ENCODE measurements at regions not wholly inside any gene's neighbourhood (a gene's known extent, or its start where the extent isn't known, plus 50 kb on each side); places are given as distances from the start of the nearest gene placed in this dataset.

DNA sequence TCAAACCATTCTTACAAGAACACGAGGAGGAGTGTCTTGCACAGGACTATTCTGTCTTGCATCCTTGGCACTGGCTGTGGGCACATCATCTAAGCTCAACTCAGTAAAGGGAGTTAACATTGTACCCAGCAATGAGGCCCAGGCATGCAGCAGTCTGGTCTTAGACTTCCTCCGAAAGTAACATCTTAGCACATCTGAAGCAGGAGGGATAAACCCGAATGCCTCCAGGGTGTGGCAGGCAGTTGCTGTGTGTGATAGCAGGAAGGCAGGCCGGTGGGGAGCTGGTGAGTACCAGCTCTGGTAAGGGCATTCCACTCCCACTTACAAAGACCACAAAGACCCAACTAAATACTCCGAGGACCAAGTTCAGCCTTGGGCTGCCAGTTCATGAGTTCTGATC is 206.3 kb downstream of the TSN start:
- ATAC-seq (ENCODE audit: insufficient number of reproducible peaks, low FRiP score, low read depth) (no peak), DNase-seq (ENCODE audit: low spot score) (no peak)
- Histone ChIP-seq H3K4me1 (ENCODE audit: control insufficient read depth in 1 of 2, low read depth in 2 of 2) (no peaks in the 10 kb centered on the region), H3K27ac (no peak overlapping the region), H3K9me3 (no peaks in the 10 kb centered on the region), H3K4me3 (no peak overlapping the region), H3K36me3 (no peaks in the 10 kb centered on the region), H3K27me3 (replicated peaks; ENCODE audit: insufficient read depth) (no peaks in the 10 kb centered on the region)
- TF ChIP-seq, protein P1, sequence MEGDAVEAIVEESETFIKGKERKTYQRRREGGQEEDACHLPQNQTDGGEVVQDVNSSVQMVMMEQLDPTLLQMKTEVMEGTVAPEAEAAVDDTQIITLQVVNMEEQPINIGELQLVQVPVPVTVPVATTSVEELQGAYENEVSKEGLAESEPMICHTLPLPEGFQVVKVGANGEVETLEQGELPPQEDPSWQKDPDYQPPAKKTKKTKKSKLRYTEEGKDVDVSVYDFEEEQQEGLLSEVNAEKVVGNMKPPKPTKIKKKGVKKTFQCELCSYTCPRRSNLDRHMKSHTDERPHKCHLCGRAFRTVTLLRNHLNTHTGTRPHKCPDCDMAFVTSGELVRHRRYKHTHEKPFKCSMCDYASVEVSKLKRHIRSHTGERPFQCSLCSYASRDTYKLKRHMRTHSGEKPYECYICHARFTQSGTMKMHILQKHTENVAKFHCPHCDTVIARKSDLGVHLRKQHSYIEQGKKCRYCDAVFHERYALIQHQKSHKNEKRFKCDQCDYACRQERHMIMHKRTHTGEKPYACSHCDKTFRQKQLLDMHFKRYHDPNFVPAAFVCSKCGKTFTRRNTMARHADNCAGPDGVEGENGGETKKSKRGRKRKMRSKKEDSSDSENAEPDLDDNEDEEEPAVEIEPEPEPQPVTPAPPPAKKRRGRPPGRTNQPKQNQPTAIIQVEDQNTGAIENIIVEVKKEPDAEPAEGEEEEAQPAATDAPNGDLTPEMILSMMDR (IDR thresholded peaks at IDR 0.05), result no peak

DNA sequence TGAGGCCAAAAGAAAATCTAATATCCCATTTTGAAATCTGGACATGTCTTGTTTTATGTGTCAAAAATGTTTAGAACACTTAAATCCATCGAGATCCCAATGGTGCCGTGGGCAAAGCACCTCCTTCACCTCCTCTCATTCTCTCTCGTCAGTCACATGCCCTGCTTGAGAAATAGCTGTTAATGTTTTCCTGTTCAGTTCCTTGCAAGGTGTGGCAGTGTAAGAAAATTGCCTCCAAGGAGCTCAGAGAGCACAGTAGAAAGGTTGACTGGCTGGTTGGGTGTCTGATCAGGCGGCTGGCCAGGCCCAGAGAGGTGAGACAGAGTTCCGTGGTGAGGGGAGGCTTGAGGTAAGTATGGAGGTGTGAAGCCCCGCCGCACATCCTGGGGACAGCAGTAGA is 210.2 kb downstream of the TSN start:
- H3K27me3 ChIP-seq (replicated peaks; ENCODE audit: insufficient read depth), result no peaks in the 10 kb centered on the region
- H3K4me1 ChIP-seq (ENCODE audit: control insufficient read depth in 1 of 2, low read depth in 2 of 2), result peaks cover 12 to 23% of the 10 kb centered on the region in 2 donors
- TF ChIP-seq, protein P1 (IDR thresholded peaks at IDR 0.05), result no peak
- H3K36me3 ChIP-seq, result no peaks in the 10 kb centered on the region
- no peaks in the 10 kb centered on the region for H3K9me3 ChIP-seq
- DNase-seq (ENCODE audit: low spot score) (no peak), ATAC-seq (ENCODE audit: insufficient number of reproducible peaks, low FRiP score, low read depth) (no peak)
- no peak overlapping the region for H3K27ac ChIP-seq
- no peak overlapping the region for H3K4me3 ChIP-seq

GRCh38 chr2:121966663-121967062 is 211.2 kb downstream of the TSN start:
- TF ChIP-seq, protein P1 (IDR thresholded peaks at IDR 0.05), result no peak
- Histone ChIP-seq H3K4me1 (ENCODE audit: control insufficient read depth in 1 of 2, low read depth in 2 of 2) (peaks cover 12 to 23% of the 10 kb centered on the region in 2 donors), H3K9me3 (no peaks in the 10 kb centered on the region), H3K27ac (no peak overlapping the region), H3K4me3 (no peak overlapping the region), H3K27me3 (replicated peaks; ENCODE audit: insufficient read depth) (no peaks in the 10 kb centered on the region), H3K36me3 (no peaks in the 10 kb centered on the region)
- no peak for DNase-seq (ENCODE audit: low spot score)
- ATAC-seq (ENCODE audit: insufficient number of reproducible peaks, low FRiP score, low read depth), result no peak

DNA sequence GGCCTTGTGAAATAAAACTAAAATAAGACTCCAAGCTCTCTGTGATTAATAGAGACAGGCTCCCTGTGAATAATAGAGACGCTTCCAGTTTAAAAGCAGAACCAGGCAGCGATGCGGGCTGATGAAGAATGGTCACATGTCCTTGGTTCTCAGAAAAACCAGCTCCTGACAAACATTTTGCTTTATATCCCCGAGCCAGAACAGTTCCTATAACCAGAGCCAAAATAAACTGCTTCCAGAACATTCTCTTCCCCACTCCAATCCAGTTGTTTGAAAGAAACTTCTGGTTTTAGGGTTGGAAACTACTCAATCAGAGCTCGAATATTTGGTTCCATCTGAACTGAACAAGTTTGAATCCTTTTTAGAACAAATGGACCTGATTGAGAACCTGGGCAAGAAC is 213.7 kb downstream of the TSN start:
- Histone ChIP-seq H3K27me3 (replicated peaks; ENCODE audit: insufficient read depth) (no peaks in the 10 kb centered on the region), H3K27ac (peak overlapping the region; percentile 50 to 58), H3K4me3 (peak overlapping the region; percentile 45), H3K9me3 (no peaks in the 10 kb centered on the region), H3K4me1 (ENCODE audit: control insufficient read depth in 1 of 2, low read depth in 2 of 2) (peaks cover 12 to 23% of the 10 kb centered on the region in 2 donors), H3K36me3 (no peaks in the 10 kb centered on the region)
- ATAC-seq (ENCODE audit: insufficient number of reproducible peaks, low FRiP score, low read depth) (peak; percentile 84), DNase-seq (ENCODE audit: low spot score) (no peak)
- TF ChIP-seq, protein P1 (IDR thresholded peaks at IDR 0.05), result no peak

DNA sequence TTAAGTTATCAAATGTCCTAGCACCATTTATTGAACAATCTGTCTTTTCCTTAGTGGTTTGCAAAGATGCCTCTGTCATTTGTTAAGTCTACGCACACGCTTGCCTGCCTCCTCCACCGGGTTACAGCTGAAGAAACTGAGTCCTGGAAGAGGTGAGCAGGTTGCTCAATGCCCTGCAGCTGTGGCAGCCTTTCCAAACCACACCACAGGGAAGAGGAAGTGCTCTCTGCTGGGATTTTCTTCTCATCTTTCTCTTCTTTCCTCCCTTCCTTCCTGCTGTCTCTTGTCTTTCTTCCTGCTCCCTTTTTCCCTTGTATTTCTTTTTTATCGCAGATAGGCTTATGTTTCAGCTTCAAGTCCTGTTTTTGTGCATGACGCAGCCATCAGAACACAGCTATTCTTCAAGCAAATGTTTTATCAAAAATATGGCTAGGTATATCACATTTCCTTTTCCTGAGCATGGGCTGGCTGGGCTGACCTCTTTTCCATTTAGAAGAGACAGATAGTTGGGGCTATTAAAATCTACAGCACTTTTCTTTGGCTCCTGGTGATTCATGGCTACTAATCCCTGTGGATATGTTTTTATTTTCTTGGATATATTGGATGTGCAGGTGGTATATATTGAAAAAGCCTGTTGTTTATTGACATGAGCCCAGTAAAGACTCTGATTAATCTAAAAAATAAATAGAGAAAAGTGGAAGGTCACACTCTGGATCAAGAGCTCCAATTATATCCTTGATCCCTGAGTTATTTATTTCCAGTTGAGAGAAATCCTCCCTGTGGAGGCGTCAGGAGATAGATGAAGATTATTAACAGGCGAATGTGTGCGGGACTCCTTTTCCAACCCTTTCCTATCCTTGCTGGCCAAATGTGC is 214.6 kb downstream of the TSN start:
- no peaks in the 10 kb centered on the region for H3K27me3 ChIP-seq (replicated peaks; ENCODE audit: insufficient read depth)
- no peak for DNase-seq (ENCODE audit: low spot score)
- H3K9me3 ChIP-seq, result no peaks in the 10 kb centered on the region
- peak overlapping the region; percentile 50 to 58 for H3K27ac ChIP-seq
- no peak for ATAC-seq (ENCODE audit: insufficient number of reproducible peaks, low FRiP score, low read depth)
- peak overlapping the region; percentile 45 for H3K4me3 ChIP-seq
- H3K36me3 ChIP-seq, result no peaks in the 10 kb centered on the region
- TF ChIP-seq, protein P1 (IDR thresholded peaks at IDR 0.05), result no peak
- peaks cover 12 to 26% of the 10 kb centered on the region in 2 donors for H3K4me1 ChIP-seq (ENCODE audit: control insufficient read depth in 1 of 2, low read depth in 2 of 2)
